H9 (cell line): ENCODE measurements at regions not wholly inside any gene's neighbourhood (a gene's known extent, or its start where the extent isn't known, plus 50 kb on each side); places are given as distances from the start of the nearest gene placed in this dataset.

ENCODE experiments used
- DNase-seq: peaks from one replicate; pipeline ENCODE4 v3.0.0-alpha.2; 2017
- H2AFZ ChIP-seq: one replicate; pipeline ENCODE4 v1.6.1; 2013; ENCODE audit warnings: mild to moderate bottlenecking, low read length, control low read depth, moderate library complexity
- H2AK5ac ChIP-seq: 2 replicates; pipeline ENCODE4 v1.6.1; 2013; ENCODE audit warnings: low read length, control low read depth, mixed read lengths; ENCODE audit not compliant: insufficient read length
- H2BK120ac ChIP-seq: one replicate; pipeline ENCODE4 v1.6.1; 2013; ENCODE audit warnings: low read depth, mild to moderate bottlenecking, low read length, control low read depth, inconsistent platforms; ENCODE audit not compliant: poor library complexity, severe bottlenecking
- H2BK12ac ChIP-seq: 2 replicates; pipeline ENCODE4 v1.6.1; 2013; ENCODE audit warnings: low read length, control low read depth, mixed read lengths, low read depth; ENCODE audit not compliant: insufficient read length
- H2BK15ac ChIP-seq: 2 replicates; pipeline ENCODE4 v1.6.1; 2013; ENCODE audit warnings: low read depth, low read length, control low read depth
- H2BK20ac ChIP-seq: one replicate; pipeline ENCODE4 v1.6.1; 2013; ENCODE audit warnings: low read depth, mild to moderate bottlenecking, low read length, control low read depth, inconsistent platforms; ENCODE audit not compliant: poor library complexity, severe bottlenecking
- H2BK5ac ChIP-seq: 2 replicates; pipeline ENCODE4 v1.6.1; 2013; ENCODE audit warnings: low read length, control low read depth, mixed read lengths; ENCODE audit not compliant: insufficient read length
- H3K14ac ChIP-seq: 2 replicates; pipeline ENCODE4 v1.6.1; 2013; ENCODE audit warnings: low read length, control low read depth; ENCODE audit not compliant: insufficient read depth
- H3K18ac ChIP-seq: 2 replicates; pipeline ENCODE4 v1.6.1; 2013; ENCODE audit warnings: low read depth, mild to moderate bottlenecking, mixed read lengths, low read length, control low read depth; ENCODE audit not compliant: insufficient read length
- H3K23ac ChIP-seq: 2 replicates; pipeline ENCODE4 v1.6.1; 2013; ENCODE audit warnings: low read length, control low read depth, mixed read lengths, low read depth; ENCODE audit not compliant: insufficient read length
- H3K23me2 ChIP-seq: 2 replicates; pipeline ENCODE4 v1.6.1; 2013; ENCODE audit warnings: low read depth, mild to moderate bottlenecking, mixed read lengths, low read length, control low read depth; ENCODE audit not compliant: insufficient read length, poor library complexity, severe bottlenecking
- H3K27ac ChIP-seq: 2 replicates; pipeline ENCODE4 v1.5.1; 2013; ENCODE audit warnings: low read length, control low read depth, mixed read lengths, low read depth; ENCODE audit not compliant: insufficient read length
- H3K27me3 ChIP-seq: 2 replicates; pipeline ENCODE4 v1.6.1; 2013; ENCODE audit warnings: low read length, control low read depth, inconsistent platforms; ENCODE audit not compliant: insufficient read depth
- H3K4ac ChIP-seq: 2 replicates; pipeline ENCODE4 v1.6.1; 2013; ENCODE audit warnings: low read depth, mild to moderate bottlenecking, control low read depth, inconsistent platforms, low read length, moderate library complexity
- H3K4me1 ChIP-seq: 2 replicates; pipeline ENCODE4 v1.6.1; 2013; ENCODE audit warnings: low read length, control low read depth, inconsistent platforms; ENCODE audit not compliant: insufficient read depth
- H3K4me2 ChIP-seq: 2 replicates; pipeline ENCODE4 v1.6.1; 2013; ENCODE audit warnings: low read length, control low read depth, mixed read lengths; ENCODE audit not compliant: insufficient read length, insufficient read depth
- H3K56ac ChIP-seq: 2 replicates; pipeline ENCODE4 v1.6.1; 2013; ENCODE audit warnings: low read depth, mild to moderate bottlenecking, mixed read lengths, low read length, control low read depth; ENCODE audit not compliant: insufficient read length
- H3K79me1 ChIP-seq: 2 replicates; pipeline ENCODE4 v1.6.1; 2013; ENCODE audit warnings: low read depth, mild to moderate bottlenecking, moderate library complexity, low read length, control low read depth, inconsistent platforms; ENCODE audit not compliant: insufficient read depth, poor library complexity, severe bottlenecking
- H3K79me2 ChIP-seq: 2 replicates; pipeline ENCODE4 v1.6.1; 2013; ENCODE audit warnings: low read length, control low read depth, inconsistent platforms; ENCODE audit not compliant: insufficient read depth
- H3K9ac ChIP-seq: 2 replicates; pipeline ENCODE4 v1.6.1; 2013; ENCODE audit warnings: low read length, control low read depth, mixed read lengths; ENCODE audit not compliant: insufficient read length; ENCODE audit errors: extremely low read depth
- H3K9me3 ChIP-seq: one replicate; pipeline ENCODE4 v1.6.1; 2013; ENCODE audit warnings: low read depth, low read length, inconsistent platforms; ENCODE audit not compliant: control insufficient read depth
- H3T11ph ChIP-seq: one replicate; pipeline ENCODE4 v1.6.1; 2013; ENCODE audit warnings: mild to moderate bottlenecking, low read length, control low read depth, inconsistent platforms
- H4K20me1 ChIP-seq: one replicate; pipeline ENCODE4 v1.6.1; 2013; ENCODE audit not compliant: control insufficient read depth, insufficient read length, insufficient read depth
- H4K5ac ChIP-seq: 2 replicates; pipeline ENCODE4 v1.6.1; 2013; ENCODE audit warnings: low read depth, mild to moderate bottlenecking, mixed read lengths, low read length, control low read depth; ENCODE audit not compliant: insufficient read length
- H4K8ac ChIP-seq: replicated peaks from 2 replicates; pipeline ENCODE4 v1.6.1; 2013; ENCODE audit warnings: low read length, control low read depth, mixed read lengths, low read depth; ENCODE audit not compliant: insufficient read length
- H4K91ac ChIP-seq: 2 replicates; pipeline ENCODE4 v1.6.1; 2013; ENCODE audit warnings: low read depth, mild to moderate bottlenecking, moderate library complexity, mixed read lengths, low read length, control low read depth; ENCODE audit not compliant: insufficient read length
- H3K27ac Mint-ChIP-seq, 3 experiments: 2 replicates in 2 of 3; 3 replicates in 1 of 3; pipeline ENCODE4 v1.8.0; 2020 to 2021; ENCODE audit warnings: mixed read lengths in 3 of 3, mild to moderate bottlenecking in 1 of 3, moderate library complexity in 1 of 3
- H3K27me3 Mint-ChIP-seq: 2 replicates; pipeline ENCODE4 v1.8.0; 2021; ENCODE audit warnings: low read depth, mild to moderate bottlenecking, moderate library complexity, mixed read lengths
- H3K36me3 Mint-ChIP-seq, 3 experiments: 2 replicates in 2 of 3; 3 replicates in 1 of 3; pipeline ENCODE4 v1.8.0; 2020 to 2021; ENCODE audit warnings: low read depth in 3 of 3, mixed read lengths in 3 of 3; ENCODE audit not compliant: insufficient read depth in 1 of 3
- H3K4me1 Mint-ChIP-seq, 2 experiments: 2 replicates each; pipeline ENCODE4 v1.8.0; 2020; ENCODE audit warnings: mixed read lengths in 2 of 2
- H3K4me3 Mint-ChIP-seq, 2 experiments: 2 replicates in 1 of 2; 3 replicates in 1 of 2; pipeline ENCODE4 v1.8.0; 2020 to 2021; ENCODE audit warnings: mild to moderate bottlenecking in 2 of 2, mixed read lengths in 2 of 2, moderate library complexity in 1 of 2
- H3K9me3 Mint-ChIP-seq, 2 experiments: 2 replicates in 1 of 2; 3 replicates in 1 of 2; pipeline ENCODE4 v1.8.0; 2020; ENCODE audit warnings: mild to moderate bottlenecking in 2 of 2, mixed read lengths in 2 of 2, moderate library complexity in 1 of 2
- CTCF ChIP-seq: fragments of 200-600 bp; sonication (generic); conservative IDR thresholded peaks from 3 replicates; pipeline ENCODE4 v1.8.0; 2021; ENCODE audit warnings: antibody characterized with exemption, mild to moderate bottlenecking
- WGBS: extraction: QIAGEN DNeasy Blood & Tissue Kit; methylation state at CpG from one replicate; pipeline ENCODE4 v1.1.7; 2013; ENCODE audit warnings: missing lambda C conversion rate, low lambda C conversion rate, mixed read lengths; ENCODE audit not compliant: insufficient read length; ENCODE audit errors: extremely low coverage; 5-methylcytosine and 5-hydroxymethylcytosine counted together

- Histone ChIP-seq H2AK5ac (no peak overlapping the region), H4K8ac (no peak overlapping the region), H4K20me1 (no peaks in the 10 kb centered on the region), H3K14ac (no peak overlapping the region), H3K18ac (no peak overlapping the region), H2BK5ac (no peak overlapping the region), H4K5ac (no peak overlapping the region), H2BK12ac (no peak overlapping the region), H3T11ph (no peak overlapping the region), H2AFZ (no peak overlapping the region), H3K4ac (no peak overlapping the region), H3K23ac (no peak overlapping the region), H4K91ac (no peak overlapping the region), H3K27ac (no peak overlapping the region), H3K56ac (no peak overlapping the region), H3K4me2 (no peak overlapping the region), H2BK15ac (no peak overlapping the region), H3K79me1 (no peaks in the 10 kb centered on the region), H3K23me2 (no peaks in the 10 kb centered on the region), H3K27me3 (no peaks in the 10 kb centered on the region), H3K4me1 (no peaks in the 10 kb centered on the region), H2BK120ac (no peak overlapping the region), H3K9ac (no peak overlapping the region), H2BK20ac (no peak overlapping the region), H3K79me2 (no peaks in the 10 kb centered on the region), H3K9me3 (no peaks in the 10 kb centered on the region)
- Mint-ChIP-seq H3K9me3 (no peaks in the 10 kb centered on the region; a peak in 1 of 5 replicates), H3K4me3 (no peak overlapping the region), H3K27me3 (peaks cover 4% of the 10 kb centered on the region), H3K27ac (no peak overlapping the region), H3K36me3 (no peaks in the 10 kb centered on the region), H3K4me1 (peaks cover 0 to 4% of the 10 kb centered on the region in 2 experiments; a peak in 2 of 4 replicates)
- WGBS = no CpG with 5 or more reads among the region's 1 CpG
- TF ChIP-seq CTCF = no peak
- no peak for DNase-seq
Measured at GRCh38 chr18:78692105-78692504, 287.5 kb upstream of the SALL3 start.
